GM12878 (cell line): ENCODE measurements at regions not wholly inside any gene's neighbourhood (a gene's known extent, or its start where the extent isn't known, plus 50 kb on each side); places are given as distances from the start of the nearest gene placed in this dataset.

Source experiments
- ATAC-seq: fragments of 200-7000 bp; cut with Tn5 transposase; 3 replicates; pipeline ENCODE4 v1.9.1; 2020; ENCODE audit warnings: mild to moderate bottlenecking, moderate library complexity
- BruUV-seq: library from RNA; stranded (reverse); fragments of 400-500 nt; replicated peaks from 2 replicates; lab custom pipeline; 2021; lab: Mats Ljungman, UMichigan
- CTCF ChIA-PET: fragments of 300-600 bp; sonication (Branson Sonifier 250); formaldehyde crosslinking; extraction: SDS; loops from one replicate; lab custom pipeline; 2021; ENCODE audit warnings: inconsistent platforms; lab: Yijun Ruan, JAX
- POLR2A ChIA-PET: fragments of 350-600 bp; formaldehyde crosslinking; extraction: SDS; loops from one replicate; lab custom pipeline; 2021; ENCODE audit warnings: inconsistent platforms; lab: Charles Lee
- RAD21 ChIA-PET: fragments of 300-600 bp; sonication (Branson Sonifier 250); formaldehyde crosslinking; loops from one replicate; lab custom pipeline; 2023; ENCODE audit warnings: antibody characterized with exemption; ENCODE audit not compliant: unreplicated experiment; lab: Charles Lee
- SMC1A ChIA-PET: fragments of 300-600 bp; sonication (Branson Sonifier 250); formaldehyde crosslinking; loops from one replicate; lab custom pipeline; 2023; ENCODE audit not compliant: unreplicated experiment, uncharacterized antibody; lab: Charles Lee
- DNase-seq: peaks from one replicate; pipeline ENCODE4 v3.0.0-alpha.2; 2011; ENCODE audit warnings: low read depth, low spot score
- FAIRE-seq: peaks from 3 replicates; lab custom pipeline; 2011; peaks lifted over from hg19 to GRCh38; lab: Jason Lieb, UNC
- H2AFZ ChIP-seq: 2 replicates; pipeline ENCODE4 v1.6.0; 2011; ENCODE audit warnings: low read depth, low read length, control low read depth; ENCODE audit not compliant: control insufficient read depth
- H3K27ac ChIP-seq: 2 replicates; pipeline ENCODE4 v1.5.1; 2011; ENCODE audit warnings: control low read depth; ENCODE audit not compliant: control insufficient read depth, insufficient read depth
- H3K27me3 ChIP-seq, 2 experiments: replicated peaks in 1 of 2; 2 replicates each; pipeline versions ENCODE4 v1.6.0 to v1.6.1; 2011; ENCODE audit warnings: low read length in 1 of 2; ENCODE audit not compliant: control insufficient read depth in 2 of 2, insufficient read depth in 2 of 2
- H3K36me3 ChIP-seq, 2 experiments: 2 replicates each; pipeline ENCODE4 v1.5.1; 2011; ENCODE audit warnings: low read length in 1 of 2; ENCODE audit not compliant: control insufficient read depth in 2 of 2, insufficient read depth in 2 of 2
- H3K4me1 ChIP-seq: 2 replicates; pipeline ENCODE4 v1.6.1; 2011; ENCODE audit warnings: mild to moderate bottlenecking, low read length, moderate library complexity, mixed read lengths; ENCODE audit not compliant: control insufficient read depth, insufficient read depth
- H3K4me2 ChIP-seq: 2 replicates; pipeline ENCODE4 v1.6.0; 2011; ENCODE audit warnings: control low read depth; ENCODE audit not compliant: control insufficient read depth, insufficient read depth
- H3K4me3 ChIP-seq: fragments of 200-600 bp; sonication (generic); 2 replicates; pipeline ENCODE4 v1.5.1; 2016
- H3K79me2 ChIP-seq: 2 replicates; pipeline ENCODE4 v1.6.0; 2011; ENCODE audit warnings: low read length; ENCODE audit not compliant: control insufficient read depth, insufficient read depth
- H3K9ac ChIP-seq: 2 replicates; pipeline ENCODE4 v1.8.0; 2011; ENCODE audit warnings: low read length, control low read depth, mixed read lengths; ENCODE audit not compliant: control insufficient read depth, insufficient read depth
- H3K9me3 ChIP-seq: replicated peaks from 3 replicates; pipeline ENCODE4 v1.5.1; 2011; ENCODE audit warnings: mild to moderate bottlenecking, low read length; ENCODE audit not compliant: control insufficient read depth, insufficient read depth
- H4K20me1 ChIP-seq: 2 replicates; pipeline ENCODE4 v1.6.0; 2011; ENCODE audit not compliant: control insufficient read depth, insufficient read depth
- ASH2L ChIP-seq: fragments of 300-600, 200-600 bp; sonication (generic); IDR thresholded peaks from 2 replicates; pipeline ENCODE4 v1.6.1; 2017; ENCODE audit warnings: low read depth, mild to moderate bottlenecking, borderline replicate concordance
- CBX3 ChIP-seq: fragments of 200-600 bp; sonication (generic); IDR thresholded peaks from 2 replicates; pipeline ENCODE4 v1.6.1; 2016; ENCODE audit warnings: low read depth, borderline replicate concordance
- CREB1 ChIP-seq: IDR thresholded peaks from 2 replicates; pipeline ENCODE4 v1.6.1; 2012; ENCODE audit warnings: low read depth, mild to moderate bottlenecking, inconsistent platforms
- HDAC6 ChIP-seq: fragments of 200-600 bp; sonication (generic); IDR thresholded peaks from one replicate; pipeline ENCODE4 v1.8.0; 2017; ENCODE audit warnings: antibody characterized with exemption; ENCODE audit not compliant: unreplicated experiment
- KDM1A ChIP-seq: fragments of 200-600 bp; sonication (generic); IDR thresholded peaks from 2 replicates; pipeline ENCODE4 v1.6.1; 2016; ENCODE audit warnings: borderline replicate concordance
- MEF2A ChIP-seq: IDR thresholded peaks from 2 replicates; pipeline ENCODE4 v1.6.1; 2011; ENCODE audit warnings: low read depth, mild to moderate bottlenecking, low read length, moderate library complexity; ENCODE audit not compliant: insufficient read depth
- NFYB ChIP-seq: IDR thresholded peaks from 2 replicates; pipeline ENCODE4 v1.6.1; 2011; ENCODE audit warnings: low read depth, mild to moderate bottlenecking, low read length, improper control_type of control experiment, moderate library complexity; ENCODE audit not compliant: insufficient read depth
- SREBF1 ChIP-seq: IDR thresholded peaks from 2 replicates; pipeline ENCODE4 v1.6.1; 2012; ENCODE audit warnings: mild to moderate bottlenecking, low read length
- SREBF2 ChIP-seq: IDR thresholded peaks from 2 replicates; pipeline ENCODE4 v1.6.1; 2012; ENCODE audit warnings: mild to moderate bottlenecking, low read length
- SUPT20H ChIP-seq: IDR thresholded peaks from 2 replicates; pipeline ENCODE4 v1.6.1; 2011; ENCODE audit warnings: low read depth, mild to moderate bottlenecking, low read length, moderate library complexity, borderline replicate concordance; ENCODE audit not compliant: control insufficient read depth
- WGBS: methylation state at CpG from one replicate; pipeline ENCODE4 v1.1.6; 2016; ENCODE audit warnings: low lambda C conversion rate; ENCODE audit not compliant: insufficient replicate concordance, insufficient coverage; ENCODE audit errors: missing lambda C conversion rate; 5-methylcytosine and 5-hydroxymethylcytosine counted together
- in situ Hi-C: fragments of 300-500 bp; cut with MboI; formaldehyde crosslinking; loops from 9 replicates; pipeline ENCODE4 v1.14.3; 2018; ENCODE audit warnings: mixed read lengths
- intact Hi-C: fragments of 100-400 bp; cut with micrococcal nuclease; formaldehyde crosslinking; loops from one replicate; pipeline ENCODE4 v1.14.2; 2022; ENCODE audit not compliant: unreplicated experiment
- TF ChIP-seq, protein P1 (sequence below): fragments of 450-650 bp; IDR thresholded peaks from 2 replicates; pipeline ENCODE4 v1.6.1; 2018; ENCODE audit warnings: borderline replicate concordance, mild to moderate bottlenecking; ENCODE audit not compliant: partially characterized antibody
- TF ChIP-seq, protein P2 (sequence below): IDR thresholded peaks from 2 replicates; pipeline ENCODE4 v1.6.1; 2012; ENCODE audit warnings: mild to moderate bottlenecking, low read depth, low read length

DNA sequence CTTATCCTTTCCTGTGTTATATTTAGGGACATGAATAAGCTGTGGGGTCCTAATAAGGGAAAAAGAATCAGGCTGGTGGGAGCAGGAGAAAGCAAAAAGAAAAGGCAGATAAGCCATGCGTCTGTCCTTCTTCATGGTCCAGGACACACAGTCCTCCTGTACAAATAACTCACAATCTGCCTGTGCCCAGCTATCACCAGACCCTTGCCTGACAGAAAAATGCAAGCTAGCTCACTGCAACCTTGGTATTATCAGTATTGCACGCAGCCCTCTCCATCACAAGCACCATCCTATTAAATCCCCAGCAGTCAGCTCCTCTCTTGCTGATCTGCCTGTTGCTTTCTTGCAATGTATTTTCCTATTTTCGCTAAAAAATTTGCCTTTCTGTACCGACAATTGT, 78.0 kb downstream of the NEURL3 start:
- POLR2A ChIA-PET, result no interaction called here
- TF ChIP-seq KDM1A (no peak), ASH2L (no peak), NFYB (no peak), MEF2A (no peak), CREB1 (no peak), CBX3 (no peak), HDAC6 (no peak), SUPT20H (no peak), SREBF1 (no peak), SREBF2 (no peak)
- TF ChIP-seq, protein P1, sequence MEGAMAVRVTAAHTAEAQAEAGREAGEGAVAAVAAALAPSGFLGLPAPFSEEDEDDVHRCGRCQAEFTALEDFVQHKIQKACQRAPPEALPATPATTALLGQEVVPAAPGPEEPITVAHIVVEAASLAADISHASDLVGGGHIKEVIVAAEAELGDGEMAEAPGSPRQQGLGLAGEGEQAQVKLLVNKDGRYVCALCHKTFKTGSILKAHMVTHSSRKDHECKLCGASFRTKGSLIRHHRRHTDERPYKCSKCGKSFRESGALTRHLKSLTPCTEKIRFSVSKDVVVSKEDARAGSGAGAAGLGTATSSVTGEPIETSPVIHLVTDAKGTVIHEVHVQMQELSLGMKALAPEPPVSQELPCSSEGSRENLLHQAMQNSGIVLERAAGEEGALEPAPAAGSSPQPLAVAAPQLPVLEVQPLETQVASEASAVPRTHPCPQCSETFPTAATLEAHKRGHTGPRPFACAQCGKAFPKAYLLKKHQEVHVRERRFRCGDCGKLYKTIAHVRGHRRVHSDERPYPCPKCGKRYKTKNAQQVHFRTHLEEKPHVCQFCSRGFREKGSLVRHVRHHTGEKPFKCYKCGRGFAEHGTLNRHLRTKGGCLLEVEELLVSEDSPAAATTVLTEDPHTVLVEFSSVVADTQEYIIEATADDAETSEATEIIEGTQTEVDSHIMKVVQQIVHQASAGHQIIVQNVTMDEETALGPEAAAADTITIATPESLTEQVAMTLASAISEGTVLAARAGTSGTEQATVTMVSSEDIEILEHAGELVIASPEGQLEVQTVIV, result no peak
- TF ChIP-seq, protein P2, sequence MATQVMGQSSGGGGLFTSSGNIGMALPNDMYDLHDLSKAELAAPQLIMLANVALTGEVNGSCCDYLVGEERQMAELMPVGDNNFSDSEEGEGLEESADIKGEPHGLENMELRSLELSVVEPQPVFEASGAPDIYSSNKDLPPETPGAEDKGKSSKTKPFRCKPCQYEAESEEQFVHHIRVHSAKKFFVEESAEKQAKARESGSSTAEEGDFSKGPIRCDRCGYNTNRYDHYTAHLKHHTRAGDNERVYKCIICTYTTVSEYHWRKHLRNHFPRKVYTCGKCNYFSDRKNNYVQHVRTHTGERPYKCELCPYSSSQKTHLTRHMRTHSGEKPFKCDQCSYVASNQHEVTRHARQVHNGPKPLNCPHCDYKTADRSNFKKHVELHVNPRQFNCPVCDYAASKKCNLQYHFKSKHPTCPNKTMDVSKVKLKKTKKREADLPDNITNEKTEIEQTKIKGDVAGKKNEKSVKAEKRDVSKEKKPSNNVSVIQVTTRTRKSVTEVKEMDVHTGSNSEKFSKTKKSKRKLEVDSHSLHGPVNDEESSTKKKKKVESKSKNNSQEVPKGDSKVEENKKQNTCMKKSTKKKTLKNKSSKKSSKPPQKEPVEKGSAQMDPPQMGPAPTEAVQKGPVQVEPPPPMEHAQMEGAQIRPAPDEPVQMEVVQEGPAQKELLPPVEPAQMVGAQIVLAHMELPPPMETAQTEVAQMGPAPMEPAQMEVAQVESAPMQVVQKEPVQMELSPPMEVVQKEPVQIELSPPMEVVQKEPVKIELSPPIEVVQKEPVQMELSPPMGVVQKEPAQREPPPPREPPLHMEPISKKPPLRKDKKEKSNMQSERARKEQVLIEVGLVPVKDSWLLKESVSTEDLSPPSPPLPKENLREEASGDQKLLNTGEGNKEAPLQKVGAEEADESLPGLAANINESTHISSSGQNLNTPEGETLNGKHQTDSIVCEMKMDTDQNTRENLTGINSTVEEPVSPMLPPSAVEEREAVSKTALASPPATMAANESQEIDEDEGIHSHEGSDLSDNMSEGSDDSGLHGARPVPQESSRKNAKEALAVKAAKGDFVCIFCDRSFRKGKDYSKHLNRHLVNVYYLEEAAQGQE, result no peak
- CTCF ChIA-PET, result interaction anchor here (1.7 kb wide), 1 partner anchor 20 kb away, joined by 5 read pairs; no protein-coding TSS in a partner anchor
- SMC1A ChIA-PET, result no interaction called here
- no peak overlapping the region for H3K27ac ChIP-seq
- H2AFZ ChIP-seq, result no peak overlapping the region
- no peak for FAIRE-seq
- H3K9me3 ChIP-seq, result peaks cover 6% of the 10 kb centered on the region; the same call in 2 of the 3 replicates
- no peaks in the 10 kb centered on the region for H4K20me1 ChIP-seq
- WGBS, result 45% methylated on average over 4 of the region's 4 CpGs
- RAD21 ChIA-PET, result no interaction called here
- no peak overlapping the region for H3K4me3 ChIP-seq
- intact Hi-C loops, result no loop called here
- H3K4me1 ChIP-seq, result no peaks in the 10 kb centered on the region
- BruUV-seq, result no TSS peak
- no peak overlapping the region for H3K9ac ChIP-seq
- no peaks in the 10 kb centered on the region; a peak in 1 of 4 replicates for H3K27me3 ChIP-seq
- no peak for ATAC-seq
- in situ Hi-C loops, result no loop called here
- H3K36me3 ChIP-seq, result no peaks in the 10 kb centered on the region
- H3K79me2 ChIP-seq, result no peaks in the 10 kb centered on the region
- no peak for DNase-seq
- H3K4me2 ChIP-seq, result no peak overlapping the region
